Liver (tissue), 3 donors: ENCODE measurements at regions not wholly inside any gene's neighbourhood (a gene's known extent, or its start where the extent isn't known, plus 50 kb on each side); places are given as distances from the start of the nearest gene placed in this dataset.

Source experiments
- ATF3 ChIP-seq: IDR thresholded peaks from 2 replicates; pipeline ENCODE4 v1.6.1; 2016; ENCODE audit warnings: antibody characterized with exemption
- EGR1 ChIP-seq, 2 donors: IDR thresholded peaks; 2 replicates each; pipeline ENCODE4 v1.6.1; 2016 to 2018; ENCODE audit warnings: antibody characterized with exemption in 2 of 2, low read depth in 2 of 2
- GABPA ChIP-seq, 2 donors: IDR thresholded peaks in 1 of 2; conservative IDR thresholded peaks in 1 of 2; 2 replicates each; pipeline ENCODE4 v1.6.1; 2016; ENCODE audit warnings: antibody characterized with exemption in 2 of 2, mild to moderate bottlenecking in 1 of 2, moderate library complexity in 1 of 2
- JUND ChIP-seq, 2 donors: IDR thresholded peaks; 2 replicates each; pipeline ENCODE4 v1.6.1; 2016; ENCODE audit warnings: antibody characterized with exemption in 2 of 2
- REST ChIP-seq: IDR thresholded peaks from 2 replicates; pipeline ENCODE4 v1.6.1; 2016; ENCODE audit warnings: antibody characterized with exemption, mild to moderate bottlenecking
- YY1 ChIP-seq: IDR thresholded peaks from 2 replicates; pipeline ENCODE4 v1.6.1; 2016; ENCODE audit warnings: antibody characterized with exemption, mild to moderate bottlenecking
- TF ChIP-seq, protein P1 (sequence below): fragments of 150-350 bp; IDR thresholded peaks from 2 replicates; pipeline ENCODE4 v1.5.1; 2017; ENCODE audit warnings: improper control_type of control experiment, low read depth, low read length; ENCODE audit not compliant: missing input control
- TF ChIP-seq, protein P2 (sequence below): IDR thresholded peaks from 2 replicates; pipeline ENCODE4 v1.6.1; 2016; ENCODE audit warnings: antibody characterized with exemption
- TF ChIP-seq, protein P3 (sequence below): IDR thresholded peaks from 2 replicates; pipeline ENCODE4 v1.6.1; 2016; ENCODE audit warnings: antibody characterized with exemption
- donor health status: healthy.
- donor health status: healthy.

- TF ChIP-seq, protein P1, sequence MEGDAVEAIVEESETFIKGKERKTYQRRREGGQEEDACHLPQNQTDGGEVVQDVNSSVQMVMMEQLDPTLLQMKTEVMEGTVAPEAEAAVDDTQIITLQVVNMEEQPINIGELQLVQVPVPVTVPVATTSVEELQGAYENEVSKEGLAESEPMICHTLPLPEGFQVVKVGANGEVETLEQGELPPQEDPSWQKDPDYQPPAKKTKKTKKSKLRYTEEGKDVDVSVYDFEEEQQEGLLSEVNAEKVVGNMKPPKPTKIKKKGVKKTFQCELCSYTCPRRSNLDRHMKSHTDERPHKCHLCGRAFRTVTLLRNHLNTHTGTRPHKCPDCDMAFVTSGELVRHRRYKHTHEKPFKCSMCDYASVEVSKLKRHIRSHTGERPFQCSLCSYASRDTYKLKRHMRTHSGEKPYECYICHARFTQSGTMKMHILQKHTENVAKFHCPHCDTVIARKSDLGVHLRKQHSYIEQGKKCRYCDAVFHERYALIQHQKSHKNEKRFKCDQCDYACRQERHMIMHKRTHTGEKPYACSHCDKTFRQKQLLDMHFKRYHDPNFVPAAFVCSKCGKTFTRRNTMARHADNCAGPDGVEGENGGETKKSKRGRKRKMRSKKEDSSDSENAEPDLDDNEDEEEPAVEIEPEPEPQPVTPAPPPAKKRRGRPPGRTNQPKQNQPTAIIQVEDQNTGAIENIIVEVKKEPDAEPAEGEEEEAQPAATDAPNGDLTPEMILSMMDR = no peak
- TF ChIP-seq REST (no peak), JUND (IDR thresholded peaks at IDR 0.05) (no peak), ATF3 (no peak), EGR1 (IDR thresholded peaks at IDR 0.05; ENCODE audit: low read depth in 2 of 2) (no peak), YY1 (no peak), GABPA (IDR thresholded peaks at IDR 0.05 in 1 of 2, conservative IDR thresholded peaks at IDR 0.05 in 1 of 2) (no peak)
- TF ChIP-seq, protein P2, sequence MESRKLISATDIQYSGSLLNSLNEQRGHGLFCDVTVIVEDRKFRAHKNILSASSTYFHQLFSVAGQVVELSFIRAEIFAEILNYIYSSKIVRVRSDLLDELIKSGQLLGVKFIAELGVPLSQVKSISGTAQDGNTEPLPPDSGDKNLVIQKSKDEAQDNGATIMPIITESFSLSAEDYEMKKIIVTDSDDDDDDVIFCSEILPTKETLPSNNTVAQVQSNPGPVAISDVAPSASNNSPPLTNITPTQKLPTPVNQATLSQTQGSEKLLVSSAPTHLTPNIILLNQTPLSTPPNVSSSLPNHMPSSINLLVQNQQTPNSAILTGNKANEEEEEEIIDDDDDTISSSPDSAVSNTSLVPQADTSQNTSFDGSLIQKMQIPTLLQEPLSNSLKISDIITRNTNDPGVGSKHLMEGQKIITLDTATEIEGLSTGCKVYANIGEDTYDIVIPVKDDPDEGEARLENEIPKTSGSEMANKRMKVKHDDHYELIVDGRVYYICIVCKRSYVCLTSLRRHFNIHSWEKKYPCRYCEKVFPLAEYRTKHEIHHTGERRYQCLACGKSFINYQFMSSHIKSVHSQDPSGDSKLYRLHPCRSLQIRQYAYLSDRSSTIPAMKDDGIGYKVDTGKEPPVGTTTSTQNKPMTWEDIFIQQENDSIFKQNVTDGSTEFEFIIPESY = no peak
- TF ChIP-seq, protein P3, sequence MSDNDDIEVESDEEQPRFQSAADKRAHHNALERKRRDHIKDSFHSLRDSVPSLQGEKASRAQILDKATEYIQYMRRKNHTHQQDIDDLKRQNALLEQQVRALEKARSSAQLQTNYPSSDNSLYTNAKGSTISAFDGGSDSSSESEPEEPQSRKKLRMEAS = no peak
Observed at GRCh38 chr19:30871979-30872378, 477.3 kb downstream of the TSHZ3 start.
